ENCODE measurements at regions not wholly inside any gene's neighbourhood (a gene's known extent, or its start where the extent isn't known, plus 50 kb on each side); places are given as distances from the start of the nearest gene placed in this dataset.

GRCh38 chr13:75180805-75181455 lies 301.0 kb downstream of the TBC1D4 start:
- TF ChIP-seq CTCF (IDR thresholded peaks at IDR 0.05) (no peak), POLR2A (IDR thresholded peaks at IDR 0.05) (no peak)
